ENCODE measurements at regions not wholly inside any gene's neighbourhood (a gene's known extent, or its start where the extent isn't known, plus 50 kb on each side); places are given as distances from the start of the nearest gene placed in this dataset.

DNA sequence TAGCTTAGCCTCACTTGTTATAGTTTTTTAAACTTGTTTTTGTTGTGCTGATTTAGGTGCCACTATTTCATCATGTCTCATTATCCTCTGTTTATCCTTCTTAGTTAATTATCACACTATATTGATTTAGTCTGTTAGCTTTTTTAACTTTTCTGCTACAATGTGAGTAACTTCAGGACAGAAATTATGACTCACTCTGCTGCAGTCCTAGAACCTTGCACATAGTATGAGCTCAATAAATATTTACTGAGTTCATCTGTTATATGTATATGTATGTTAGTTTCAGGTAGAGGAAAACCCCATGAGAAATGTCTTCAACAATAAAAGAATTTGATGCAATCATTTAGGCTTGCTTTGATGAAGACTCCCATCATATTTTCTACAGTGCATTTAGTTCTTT, 224.3 kb upstream of the NAV3 start:
- no peak for TF ChIP-seq CTCF (IDR thresholded peaks at IDR 0.05)
- TF ChIP-seq EZH2phosphoT487 (IDR thresholded peaks at IDR 0.05), result no peak
- no peak for TF ChIP-seq EZH2 (IDR thresholded peaks at IDR 0.05)

Measured in neural progenitor cell (in vitro differentiated cells).